NCI-H146 (cell line): ENCODE measurements at regions not wholly inside any gene's neighbourhood (a gene's known extent, or its start where the extent isn't known, plus 50 kb on each side); places are given as distances from the start of the nearest gene placed in this dataset.

Experiments used
- DNase-seq: peaks from one replicate; lab custom pipeline; 2025; lab: John Stamatoyannopoulos, UW

DNA sequence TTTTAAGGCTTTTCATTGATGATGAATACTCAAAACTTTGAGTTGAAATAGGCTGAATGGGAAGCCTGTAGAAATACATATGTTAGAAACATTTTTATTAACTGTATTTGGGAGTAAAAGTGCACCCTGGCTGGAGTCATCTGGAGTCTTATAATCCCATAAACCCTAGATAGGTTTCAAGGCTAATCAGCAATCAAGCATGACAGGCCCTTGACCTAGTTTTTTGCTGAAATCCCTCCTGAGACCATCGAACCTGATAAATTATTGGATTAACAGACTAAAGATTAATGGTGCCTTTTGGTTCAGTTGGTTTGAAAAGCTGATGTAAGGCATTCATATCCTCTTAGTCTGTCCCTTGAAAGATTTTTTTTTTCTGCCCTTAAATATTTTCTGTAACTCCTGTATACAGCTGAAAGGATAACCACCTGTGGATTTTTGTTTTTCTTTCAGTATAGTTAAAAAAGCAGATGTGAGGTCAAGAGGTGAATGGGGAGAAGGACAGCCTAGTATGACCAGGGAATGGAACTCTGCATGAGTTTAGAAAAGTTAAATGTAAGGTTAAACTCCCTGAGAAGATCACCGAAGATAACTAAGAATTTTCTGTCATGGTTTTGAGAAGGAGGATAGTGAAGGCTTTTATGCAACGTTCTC is 69.4 kb upstream of the STXBP5L start:
- no peak for DNase-seq

DNA sequence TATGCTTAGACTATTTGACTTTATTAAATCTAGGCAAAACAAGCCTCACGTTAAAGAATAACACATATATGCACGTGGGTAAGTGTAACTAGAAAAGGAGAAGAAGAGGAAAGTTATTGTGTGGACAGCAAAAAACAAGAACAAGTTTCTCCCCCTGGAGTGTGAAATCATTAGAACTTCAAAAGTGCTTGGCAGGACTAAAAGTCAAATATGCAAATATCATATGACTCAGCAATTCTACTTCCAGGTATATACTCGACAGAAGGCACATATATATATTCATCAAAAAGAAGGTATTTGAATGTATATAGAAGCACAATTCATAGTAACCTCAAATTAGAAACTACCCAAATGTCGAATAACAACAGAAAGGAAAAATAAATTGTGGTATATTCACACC is 68.9 kb upstream of the STXBP5L start:
- no peak for DNase-seq

DNA sequence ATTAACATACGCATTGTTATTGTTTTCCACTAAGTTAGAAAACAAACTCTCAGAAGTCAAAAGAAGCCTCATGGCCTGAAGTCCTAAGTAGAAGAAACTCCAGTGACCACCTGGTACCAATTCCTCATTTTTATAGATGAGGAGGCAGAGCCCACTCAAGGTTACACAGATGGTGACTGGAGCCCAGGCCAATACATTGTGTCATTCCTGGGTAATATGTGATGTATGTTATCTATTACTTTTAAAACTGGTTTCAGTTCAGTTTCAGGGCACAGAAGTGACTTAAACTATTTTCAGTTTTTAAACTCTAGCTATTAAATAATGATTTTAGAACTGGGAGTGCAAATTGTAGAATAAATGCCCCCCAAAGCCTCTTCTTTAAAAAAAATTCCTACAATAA is 66.7 kb upstream of the STXBP5L start:
- no peak for DNase-seq

DNA sequence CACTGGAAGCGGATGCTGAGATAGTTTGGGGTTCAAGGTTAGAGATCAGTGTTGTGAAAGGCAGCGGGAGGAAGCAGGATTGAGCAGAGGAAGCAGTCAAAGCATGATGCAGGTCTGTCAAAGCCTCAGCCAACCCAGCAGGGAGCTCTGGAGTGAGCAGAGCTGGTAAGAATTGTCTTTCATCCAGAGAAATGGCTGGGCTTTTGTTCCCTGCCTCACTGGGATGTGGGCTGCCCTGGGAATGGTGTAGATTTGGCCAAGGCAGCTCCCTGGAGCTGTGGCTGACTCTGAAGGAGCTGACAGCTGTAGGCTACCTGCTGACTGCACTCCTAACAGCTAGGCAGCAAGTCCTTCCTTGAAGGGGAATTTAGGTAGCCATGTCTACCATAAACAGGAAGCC is 61.9 kb upstream of the STXBP5L start:
- DNase-seq: peak; percentile 10

DNA sequence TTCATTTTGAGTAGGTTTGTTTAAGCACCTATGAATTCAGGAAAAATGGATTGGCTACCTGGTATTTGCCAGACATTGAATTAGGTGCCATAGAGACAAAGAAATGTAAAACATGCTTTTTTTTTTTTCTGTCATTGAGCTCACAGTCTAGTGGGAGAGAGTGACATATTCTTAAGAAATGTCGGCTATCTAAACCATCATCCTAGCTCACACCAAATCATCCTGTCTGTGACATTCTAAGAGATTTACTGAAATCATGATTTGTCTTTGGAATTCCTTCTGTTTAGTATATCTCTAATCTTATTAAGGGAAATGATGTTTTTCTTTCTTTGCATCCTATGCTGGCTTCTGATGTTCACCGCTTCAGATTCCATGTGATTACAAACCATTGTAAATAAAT is 59.5 kb upstream of the STXBP5L start:
- no peak for DNase-seq

DNA sequence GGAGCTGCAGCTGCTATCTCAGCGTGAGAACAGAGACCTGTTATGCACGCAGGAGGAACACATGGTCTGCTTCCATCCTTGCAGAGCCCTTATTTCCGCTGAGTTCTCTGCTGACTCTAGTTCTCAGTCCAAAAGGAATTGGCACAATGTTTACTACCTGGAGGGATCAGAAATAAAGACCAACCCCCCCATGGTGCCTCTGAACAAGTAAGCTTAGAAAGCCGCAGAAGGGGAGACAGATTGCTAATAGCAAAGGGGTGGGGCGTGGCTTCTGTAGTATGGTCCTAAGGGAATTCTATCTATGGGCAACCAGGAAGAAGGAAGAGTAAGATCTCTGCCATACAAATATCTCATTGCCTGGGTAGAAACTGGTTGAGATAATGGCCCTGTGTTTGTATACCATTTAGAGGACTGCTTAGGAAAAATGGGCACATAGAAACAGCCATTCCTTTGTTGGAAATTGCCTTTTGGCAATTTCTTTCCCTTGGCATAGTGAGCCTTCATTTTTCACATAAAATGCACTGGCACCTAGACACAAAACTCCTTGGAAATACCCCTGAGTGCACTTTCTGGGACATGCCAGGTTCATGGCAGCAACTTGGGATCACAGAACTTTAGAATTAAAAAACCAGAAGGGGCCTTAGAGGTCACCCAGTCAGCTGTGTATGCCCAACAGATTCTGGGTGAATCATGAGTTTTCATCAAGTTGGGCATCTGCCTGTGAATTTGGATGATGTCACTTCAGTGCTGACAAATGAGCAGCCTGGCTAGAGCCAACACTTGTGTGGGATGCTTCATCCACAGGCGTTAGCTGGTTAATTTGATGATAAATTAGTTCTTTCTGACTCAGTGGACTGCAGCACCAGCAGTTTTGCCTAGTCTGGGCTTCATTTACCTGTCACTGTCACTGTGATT is 57.4 kb upstream of the STXBP5L start:
- DNase-seq: peak; percentile 47

DNA sequence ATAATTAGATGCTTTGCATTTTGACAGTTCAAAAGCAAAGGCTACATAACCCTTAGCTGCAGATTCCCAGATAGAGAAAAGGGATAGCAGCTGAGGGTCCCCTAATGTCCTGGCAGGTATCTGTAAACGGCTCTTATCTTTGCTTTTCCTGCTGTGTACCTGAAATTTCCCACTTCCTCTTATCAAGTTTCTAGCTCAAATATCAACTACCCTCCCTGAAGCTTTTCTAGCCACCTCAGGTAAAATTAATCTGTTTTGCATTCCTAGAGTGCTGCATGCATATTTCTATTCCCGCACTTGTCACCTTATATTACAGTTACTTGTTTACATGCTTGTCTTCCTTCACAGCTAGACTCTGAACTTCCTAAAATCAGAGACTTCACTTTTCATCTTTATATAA is 55.6 kb upstream of the STXBP5L start:
- DNase-seq: no peak

DNA sequence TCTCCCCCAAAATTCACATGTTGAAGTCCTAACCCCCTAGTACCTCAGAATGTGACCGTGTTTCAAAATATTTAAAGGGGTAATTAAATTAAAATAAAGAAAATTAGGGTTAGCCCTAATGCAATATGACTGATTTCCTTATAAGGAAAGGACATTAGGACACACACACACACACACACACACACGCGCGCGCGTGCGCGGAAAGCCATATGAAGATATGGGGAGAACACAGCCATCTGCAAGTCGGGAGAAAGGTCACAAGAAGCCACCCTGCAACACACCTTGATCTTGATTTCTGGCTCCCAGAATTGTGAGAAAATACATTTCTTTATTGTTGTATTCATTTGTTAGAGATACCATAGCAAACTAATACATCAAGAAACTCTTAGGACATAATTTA is 54.6 kb upstream of the STXBP5L start:
- no peak for DNase-seq

DNA sequence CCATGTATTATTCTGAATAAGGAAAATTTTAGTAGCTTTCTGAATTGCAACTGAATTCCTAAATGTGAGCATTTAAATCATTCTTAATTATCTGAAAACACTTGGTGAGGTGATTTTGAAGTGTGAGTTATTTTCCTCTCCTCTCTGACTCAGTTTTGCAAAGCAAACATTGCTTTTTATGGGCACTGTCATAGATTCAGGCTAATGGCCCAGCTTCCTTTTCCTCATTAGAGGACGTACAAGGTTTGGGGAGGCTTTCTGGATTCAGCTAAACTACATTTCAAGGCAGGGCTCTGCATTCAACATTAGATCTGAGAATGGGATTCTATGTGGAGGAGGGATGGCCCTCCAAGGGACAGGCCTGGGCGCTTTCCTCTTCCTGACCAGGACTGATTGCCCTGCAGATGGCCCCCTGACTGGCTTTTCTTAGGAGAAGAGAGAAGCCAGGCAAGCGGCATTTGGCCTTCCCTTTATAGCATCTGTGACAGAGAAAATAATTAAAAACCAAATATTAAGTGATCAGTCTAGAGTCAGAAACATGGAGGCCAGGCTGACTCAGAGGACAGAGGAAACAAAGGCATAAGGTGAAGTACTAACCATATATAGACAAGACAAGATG is 53.0 kb upstream of the STXBP5L start:
- DNase-seq: no peak

DNA sequence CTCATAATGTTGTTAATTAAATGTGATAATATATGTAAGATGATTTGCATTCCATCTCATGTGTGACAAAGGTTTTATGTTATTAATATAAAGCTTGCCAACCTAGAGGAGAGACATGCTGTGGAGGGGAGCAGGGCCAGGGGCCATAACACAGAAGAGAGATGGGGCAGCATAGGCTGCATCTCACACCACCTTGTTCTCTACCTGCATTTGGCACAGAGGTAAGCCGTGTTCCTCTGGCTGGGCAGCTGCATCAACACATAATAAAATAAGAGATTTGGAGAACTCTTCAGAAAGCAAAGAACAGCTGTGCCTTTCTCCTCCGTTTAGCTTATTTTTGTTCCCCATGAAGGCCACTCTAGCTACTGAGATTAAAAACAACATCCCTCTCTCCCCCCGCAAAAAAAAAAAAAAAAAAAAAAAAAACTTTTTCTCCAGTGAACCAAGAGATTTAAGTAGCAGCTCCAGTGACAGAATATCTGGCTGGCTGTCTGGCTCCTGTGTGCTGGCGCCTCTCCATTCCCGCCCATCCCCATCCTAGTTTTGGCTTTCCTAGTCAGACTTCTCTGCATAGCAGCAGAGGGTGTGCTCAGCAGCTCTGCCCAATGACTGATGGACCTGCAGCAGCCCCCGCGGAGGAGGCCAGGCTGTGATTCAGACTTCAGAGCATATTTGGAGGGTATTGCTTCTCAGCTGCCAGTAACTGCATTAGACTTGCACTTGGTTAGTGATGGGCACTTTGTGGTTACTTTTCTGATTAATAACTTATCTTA is 52.2 kb upstream of the STXBP5L start:
- DNase-seq: no peak
